A673 (cell line): ENCODE measurements at regions not wholly inside any gene's neighbourhood (a gene's known extent, or its start where the extent isn't known, plus 50 kb on each side); places are given as distances from the start of the nearest gene placed in this dataset.

Source experiments
- EZH2 ChIP-seq: fragments of 200-600 bp; sonication (generic); IDR thresholded peaks from 2 replicates; pipeline ENCODE4 v1.6.1; 2017; ENCODE audit warnings: borderline replicate concordance, low read depth, mild to moderate bottlenecking, mixed read lengths, antibody characterized with exemption, low read length; ENCODE audit not compliant: poor library complexity, severe bottlenecking
- TF ChIP-seq, protein P1 (sequence below): fragments of 300-800, 200-600 bp; sonication (generic); conservative IDR thresholded peaks from 2 replicates; pipeline ENCODE4 v1.5.1; 2017; ENCODE audit warnings: low read depth, mild to moderate bottlenecking, antibody characterized with exemption, low read length, moderate library complexity, mixed read lengths

GRCh38 chr20:11347738-11348137 lies 570.0 kb upstream of the BTBD3 start:
- TF ChIP-seq, protein P1, sequence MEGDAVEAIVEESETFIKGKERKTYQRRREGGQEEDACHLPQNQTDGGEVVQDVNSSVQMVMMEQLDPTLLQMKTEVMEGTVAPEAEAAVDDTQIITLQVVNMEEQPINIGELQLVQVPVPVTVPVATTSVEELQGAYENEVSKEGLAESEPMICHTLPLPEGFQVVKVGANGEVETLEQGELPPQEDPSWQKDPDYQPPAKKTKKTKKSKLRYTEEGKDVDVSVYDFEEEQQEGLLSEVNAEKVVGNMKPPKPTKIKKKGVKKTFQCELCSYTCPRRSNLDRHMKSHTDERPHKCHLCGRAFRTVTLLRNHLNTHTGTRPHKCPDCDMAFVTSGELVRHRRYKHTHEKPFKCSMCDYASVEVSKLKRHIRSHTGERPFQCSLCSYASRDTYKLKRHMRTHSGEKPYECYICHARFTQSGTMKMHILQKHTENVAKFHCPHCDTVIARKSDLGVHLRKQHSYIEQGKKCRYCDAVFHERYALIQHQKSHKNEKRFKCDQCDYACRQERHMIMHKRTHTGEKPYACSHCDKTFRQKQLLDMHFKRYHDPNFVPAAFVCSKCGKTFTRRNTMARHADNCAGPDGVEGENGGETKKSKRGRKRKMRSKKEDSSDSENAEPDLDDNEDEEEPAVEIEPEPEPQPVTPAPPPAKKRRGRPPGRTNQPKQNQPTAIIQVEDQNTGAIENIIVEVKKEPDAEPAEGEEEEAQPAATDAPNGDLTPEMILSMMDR, result no peak
- TF ChIP-seq EZH2, result no peak
